HCT116 (cell line): ENCODE measurements at regions not wholly inside any gene's neighbourhood (a gene's known extent, or its start where the extent isn't known, plus 50 kb on each side); places are given as distances from the start of the nearest gene placed in this dataset.

Source experiments
- ATAC-seq: fragments of 200-7000 bp; cut with Tn5 transposase; 2 replicates; pipeline ENCODE4 v1.9.1; 2020; ENCODE audit warnings: mild to moderate bottlenecking, moderate library complexity
- BruUV-seq: library from RNA; stranded (reverse); fragments of 400-500 nt; replicated peaks from 2 replicates; lab custom pipeline; 2021; lab: Mats Ljungman, UMichigan
- CTCF ChIA-PET: fragments of 300-600 bp; sonication (Branson Sonifier 250); formaldehyde crosslinking; loops from one replicate; lab custom pipeline; 2021; ENCODE audit warnings: antibody characterized with exemption; lab: Charles Lee
- POLR2A ChIA-PET: fragments of 300-600, 350-600 bp; sonication (Branson Sonifier 250); formaldehyde crosslinking; loops from one replicate; lab custom pipeline; 2021; ENCODE audit warnings: antibody characterized with exemption; lab: Charles Lee
- RAD21 ChIA-PET, 2 experiments: fragments of 300-600 bp; sonication (Branson Sonifier 250); formaldehyde crosslinking; loops; one replicate each; lab custom pipeline; 2023; ENCODE audit warnings: low total read pairs in 2 of 2; ENCODE audit not compliant: uncharacterized antibody in 2 of 2, unreplicated experiment in 2 of 2, low non-redundant PET in 1 of 2; lab: Charles Lee
- DNase-seq: peaks from one replicate; pipeline ENCODE4 v3.0.0-alpha.2; 2010; ENCODE audit warnings: low read depth, low spot score
- H2AFZ ChIP-seq: fragments of 200-600 bp; shearing (Covaris generic), sonication (generic); 2 replicates; pipeline ENCODE4 v1.6.1; 2017; ENCODE audit warnings: low read depth, mixed run types, mixed read lengths, antibody characterized with exemption, low read length; ENCODE audit not compliant: poor library complexity, severe bottlenecking
- H3K27ac ChIP-seq: 2 replicates; pipeline ENCODE4 v1.5.1; 2012; ENCODE audit warnings: low read depth, low read length
- H3K27me3 ChIP-seq: fragments of 200-600 bp; sonication (generic); 2 replicates; pipeline ENCODE4 v1.6.1; 2016; ENCODE audit warnings: mixed run types, low read length, mixed read lengths; ENCODE audit not compliant: insufficient read depth
- H3K36me3 ChIP-seq, 2 experiments: fragments of 200-500 bp in 1 of 2; fragments of 200-600 bp in 1 of 2; sonication (Bioruptor generic) in 1 of 2; sonication (generic) in 1 of 2; 2 replicates each; pipeline versions ENCODE4 v1.5.1 to v1.6.1; 2014 to 2016; ENCODE audit warnings: low read length in 2 of 2, inconsistent platforms in 1 of 2, mixed read lengths in 1 of 2, mixed run types in 1 of 2; ENCODE audit not compliant: insufficient read depth in 2 of 2, control insufficient read depth in 1 of 2
- H3K4me1 ChIP-seq, 2 experiments: fragments of 200-600 bp in 1 of 2; sonication (generic) in 1 of 2; 2 replicates each; pipeline versions ENCODE4 v1.5.1 to v1.6.1; 2012 to 2017; ENCODE audit warnings: low read length in 2 of 2, inconsistent platforms in 1 of 2, mild to moderate bottlenecking in 1 of 2, mixed read lengths in 1 of 2, mixed run types in 1 of 2, moderate library complexity in 1 of 2; ENCODE audit not compliant: insufficient read depth in 2 of 2, control insufficient read depth in 1 of 2
- H3K4me2 ChIP-seq: fragments of 200-600 bp; sonication (generic); 2 replicates; pipeline ENCODE4 v1.6.1; 2017; ENCODE audit warnings: mixed run types, low read length, mixed read lengths
- H3K4me3 ChIP-seq, 2 experiments: fragments of 200-600 bp in 1 of 2; sonication (generic) in 1 of 2; replicated peaks in 1 of 2; 2 replicates each; pipeline ENCODE4 v1.5.1; 2011 to 2016; ENCODE audit warnings: low read length in 2 of 2, control low read depth in 1 of 2, low read depth in 1 of 2, mild to moderate bottlenecking in 1 of 2, mixed read lengths in 1 of 2, mixed run types in 1 of 2
- H3K79me2 ChIP-seq: fragments of 200-600 bp; sonication (generic); 2 replicates; pipeline ENCODE4 v1.6.1; 2017; ENCODE audit warnings: mild to moderate bottlenecking, mixed run types, low read length, moderate library complexity, mixed read lengths; ENCODE audit not compliant: insufficient read depth
- H3K9ac ChIP-seq: fragments of 200-600 bp; sonication (generic); 2 replicates; pipeline ENCODE4 v1.6.1; 2016; ENCODE audit warnings: low read length, mixed read lengths
- H3K9me2 ChIP-seq: fragments of 200-600 bp; sonication (generic), shearing (Covaris generic); 2 replicates; pipeline ENCODE4 v1.6.1; 2017; ENCODE audit warnings: mixed run types, mild to moderate bottlenecking, moderate library complexity; ENCODE audit not compliant: insufficient read depth
- H3K9me3 ChIP-seq, 2 experiments: fragments of 200-500 bp in 1 of 2; fragments of 200-600 bp in 1 of 2; sonication (Bioruptor generic) in 1 of 2; sonication (generic) in 1 of 2; 2 replicates each; pipeline ENCODE4 v1.6.1; 2014 to 2017; ENCODE audit warnings: low read length in 2 of 2, mixed read lengths in 2 of 2, inconsistent platforms in 1 of 2, low read depth in 1 of 2, mild to moderate bottlenecking in 1 of 2, mixed run types in 1 of 2, moderate library complexity in 1 of 2; ENCODE audit not compliant: control insufficient read depth in 1 of 2, insufficient read depth in 1 of 2
- H4K20me1 ChIP-seq: fragments of 200-600 bp; sonication (generic), shearing (Covaris generic); 2 replicates; pipeline ENCODE4 v1.6.1; 2017; ENCODE audit warnings: mixed run types, mild to moderate bottlenecking, moderate library complexity; ENCODE audit not compliant: insufficient read depth
- ATF3 ChIP-seq: IDR thresholded peaks from 2 replicates; pipeline ENCODE4 v1.6.1; 2012
- CBX3 ChIP-seq: IDR thresholded peaks from 2 replicates; pipeline ENCODE4 v1.6.1; 2012; ENCODE audit warnings: low read depth
- CEBPB ChIP-seq: IDR thresholded peaks from 2 replicates; pipeline ENCODE4 v1.6.1; 2012; ENCODE audit warnings: low read depth
- CTCF ChIP-seq, 3 experiments: fragments of 200-600 bp in 1 of 3; sonication (generic) in 1 of 3; IDR thresholded peaks in 2 of 3; conservative IDR thresholded peaks in 1 of 3; 2 replicates each; pipeline ENCODE4 v1.5.1; 2012 to 2017; ENCODE audit warnings: low read depth in 2 of 3, low read length in 2 of 3, antibody characterized with exemption in 1 of 3, borderline replicate concordance in 1 of 3, control low read depth in 1 of 3, mild to moderate bottlenecking in 1 of 3, mixed read lengths in 1 of 3, mixed run types in 1 of 3, moderate library complexity in 1 of 3; ENCODE audit not compliant: insufficient read depth in 1 of 3
- EZH2 ChIP-seq: fragments of 200-600 bp; sonication (generic); IDR thresholded peaks from 2 replicates; pipeline ENCODE4 v1.6.1; 2017; ENCODE audit warnings: antibody characterized with exemption, mixed run types
- FOSL1 ChIP-seq: IDR thresholded peaks from 2 replicates; pipeline ENCODE4 v1.6.1; 2012; ENCODE audit warnings: low read depth
- MAX ChIP-seq: IDR thresholded peaks from 2 replicates; pipeline ENCODE4 v1.6.1; 2012
- POLR2A ChIP-seq: IDR thresholded peaks from 2 replicates; pipeline ENCODE4 v1.7.0; 2011; ENCODE audit warnings: borderline replicate concordance; ENCODE audit not compliant: insufficient read depth, insufficient read length; ENCODE audit errors: extremely low read depth
- POLR2AphosphoS5 ChIP-seq: IDR thresholded peaks from 2 replicates; pipeline ENCODE4 v1.6.1; 2011; ENCODE audit warnings: mild to moderate bottlenecking, low read depth, low read length, moderate library complexity
- REST ChIP-seq: IDR thresholded peaks from 2 replicates; pipeline ENCODE4 v1.6.1; 2012; ENCODE audit warnings: low read depth
- SIN3A ChIP-seq: IDR thresholded peaks from 2 replicates; pipeline ENCODE4 v1.6.1; 2012; ENCODE audit warnings: low read depth
- SRF ChIP-seq: IDR thresholded peaks from 2 replicates; pipeline ENCODE4 v1.6.1; 2012; ENCODE audit warnings: low read depth
- YY1 ChIP-seq: IDR thresholded peaks from 2 replicates; pipeline ENCODE4 v1.6.1; 2011; ENCODE audit warnings: low read length, low read depth, moderate library complexity, mild to moderate bottlenecking; ENCODE audit not compliant: insufficient replicate concordance; ENCODE audit errors: extremely low read depth
- intact Hi-C: fragments of 100-400 bp; cut with micrococcal nuclease; formaldehyde crosslinking; loops from 2 replicates; pipeline ENCODE4 v1.10.0; 2022

GRCh38 chr2:142270990-142271389 lies 140.2 kb upstream of the LRP1B start:
- Histone ChIP-seq H3K79me2 (no peaks in the 10 kb centered on the region), H3K9me3 (no peaks in the 10 kb centered on the region), H3K4me2 (no peak overlapping the region), H3K9ac (no peak overlapping the region), H3K36me3 (no peaks in the 10 kb centered on the region), H3K27me3 (no peaks in the 10 kb centered on the region), H3K4me1 (no peaks in the 10 kb centered on the region), H3K27ac (no peak overlapping the region), H3K4me3 (no peak overlapping the region), H3K9me2 (no peaks in the 10 kb centered on the region), H4K20me1 (no peaks in the 10 kb centered on the region), H2AFZ (no peak overlapping the region)
- ChIA-PET CTCF (no interaction called here), POLR2A (no interaction called here), RAD21 (no interaction called here)
- TF ChIP-seq REST (no peak), SIN3A (no peak), MAX (no peak), SRF (no peak), POLR2A (no peak), FOSL1 (no peak), POLR2AphosphoS5 (no peak), YY1 (no peak), CEBPB (no peak), CTCF (IDR thresholded peaks at IDR 0.05 in 2 of 3, conservative IDR thresholded peaks at IDR 0.05 in 1 of 3; ENCODE audit: borderline replicate concordance in 1 of 3, insufficient read depth in 1 of 3, low read depth in 2 of 3, low read length in 2 of 3) (no peak), EZH2 (no peak), ATF3 (no peak), CBX3 (no peak)
- DNase-seq: no peak
- intact Hi-C loops: no loop called here
- no TSS peak for BruUV-seq
- no peak for ATAC-seq
